Left cardiac atrium (tissue), 4 donors: ENCODE measurements at regions not wholly inside any gene's neighbourhood (a gene's known extent, or its start where the extent isn't known, plus 50 kb on each side); places are given as distances from the start of the nearest gene placed in this dataset.

Experiments used
- ATAC-seq, 2 donors: fragments of 200-7000 bp; cut with Tn5 transposase; one replicate each; pipeline ENCODE4 v1.9.1; 2020; ENCODE audit warnings: mild to moderate bottlenecking in 2 of 2, moderate library complexity in 2 of 2
- DNase-seq: peaks from one replicate; pipeline ENCODE4 v3.0.0-alpha.2; 2020
- intact Hi-C, 2 donors: fragments of 100-400 bp; cut with DNase I; formaldehyde crosslinking; loops; one replicate each; pipeline versions ENCODE4 v1.14.1 to v1.15.1; 2022 to 2023
- donor health status: DM: no; HTN: yes; CAD: no.
- donor health status: DM: no; HTN: yes; CAD: no; lungs with severe emphysema.
- donor health status: DM: yes; HTN: yes; CAD: no.
- donor health status: Dilated cardiomyopathy.

DNA sequence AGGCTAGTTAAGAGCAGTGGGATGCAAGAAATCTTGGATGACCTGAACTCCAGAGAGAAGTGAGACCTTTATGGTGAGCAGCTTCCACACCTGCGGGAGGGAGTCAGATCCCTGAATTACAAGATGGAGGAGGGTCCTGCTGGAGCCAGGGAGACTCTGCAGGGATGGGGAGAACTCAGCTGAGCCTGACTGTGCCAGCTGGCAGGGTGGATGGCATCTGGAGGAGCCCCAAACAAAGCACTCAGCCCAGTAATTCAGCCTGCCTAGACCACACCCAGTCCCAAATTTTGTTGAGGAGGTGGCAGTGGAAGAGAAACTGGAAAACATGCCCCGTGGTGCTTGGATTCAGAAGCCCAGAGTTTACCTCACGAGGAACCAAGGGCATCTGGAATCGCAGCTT is 208.2 kb downstream of the WDR11 start:
- no peak for DNase-seq
- intact Hi-C loops, result no loop called here
- ATAC-seq, result no peak

DNA sequence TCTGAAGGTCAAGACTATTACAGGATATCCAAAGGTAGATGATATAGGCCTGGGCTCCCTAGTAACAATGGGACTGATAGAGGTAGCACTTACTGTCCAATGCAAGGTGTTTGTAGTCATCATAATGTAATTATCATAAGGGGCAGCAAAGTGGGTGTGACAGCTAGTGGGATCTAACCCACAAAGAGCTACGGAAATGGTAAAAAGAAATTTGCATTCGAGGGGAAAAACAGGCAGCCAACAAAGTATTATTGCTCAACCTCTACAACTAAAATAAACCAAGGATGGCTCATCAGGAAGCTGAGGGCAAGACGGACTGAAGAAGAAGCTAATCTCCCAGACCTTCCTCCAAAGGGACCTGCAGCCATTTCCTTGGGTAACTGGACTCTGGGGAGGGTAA is 211.0 kb downstream of the WDR11 start:
- no peak for DNase-seq
- no peak for ATAC-seq
- intact Hi-C loops, result no loop called here

DNA sequence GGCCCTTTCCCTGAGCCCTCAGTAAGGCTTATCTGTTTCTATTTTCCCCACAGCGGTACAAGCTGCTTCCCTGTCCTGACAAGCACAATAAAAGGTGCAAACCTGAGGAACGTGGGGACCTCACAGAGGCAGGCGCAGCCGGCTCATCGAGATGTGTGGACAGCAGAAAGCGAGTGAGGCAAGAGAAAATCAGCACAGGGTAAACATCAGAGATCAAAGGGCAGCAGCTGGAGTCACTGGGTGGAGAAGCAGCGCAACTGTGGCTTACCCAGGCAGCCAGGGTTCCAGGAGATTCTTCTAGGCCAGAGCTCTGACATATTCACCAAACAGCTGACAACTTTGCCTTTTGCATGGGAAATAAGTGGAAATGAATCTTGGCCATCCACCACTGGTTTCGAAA is 212.6 kb downstream of the WDR11 start:
- intact Hi-C loops, result no loop called here
- ATAC-seq (no peak), DNase-seq (no peak)

DNA sequence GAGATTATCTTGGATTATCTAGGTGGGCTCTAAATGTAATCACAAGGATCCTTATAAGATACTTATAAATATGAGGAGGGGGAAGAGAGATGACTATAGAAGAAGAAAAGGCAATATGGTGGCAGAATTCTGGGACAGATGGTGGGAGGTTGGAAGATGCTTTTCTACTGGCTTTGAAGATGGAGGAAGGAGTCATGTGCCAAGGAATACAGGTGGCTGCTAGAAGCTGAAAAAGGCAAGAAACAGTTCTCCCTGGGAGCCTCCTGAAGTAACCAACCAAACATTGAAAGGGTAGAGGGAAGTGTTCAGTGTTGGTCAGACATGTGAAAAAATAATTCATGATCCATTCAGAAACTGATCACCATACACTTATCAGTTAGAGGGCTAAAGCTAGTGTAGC is 213.3 kb downstream of the WDR11 start:
- intact Hi-C loops, result no loop called here
- no peak for ATAC-seq
- DNase-seq, result no peak

DNA sequence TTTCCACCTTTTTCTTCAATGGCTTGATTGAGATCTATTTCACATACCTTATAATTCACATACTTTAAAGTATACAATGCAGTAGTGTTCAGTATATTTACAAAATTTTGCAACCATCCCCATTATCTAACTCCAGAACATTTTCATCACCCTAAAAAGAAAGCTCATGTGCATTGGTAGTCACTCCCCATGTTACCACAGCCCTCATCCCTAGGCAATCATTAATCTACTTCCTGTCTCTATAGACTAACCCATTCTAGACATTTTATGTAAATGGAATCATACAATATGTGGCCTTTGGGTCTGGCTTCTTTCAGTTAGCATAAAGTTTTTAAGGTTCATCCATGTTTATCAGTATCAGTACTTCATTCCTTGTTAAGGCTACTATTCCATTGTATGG is 214.2 kb downstream of the WDR11 start:
- ATAC-seq, result no peak
- intact Hi-C loops, result no loop called here

DNA sequence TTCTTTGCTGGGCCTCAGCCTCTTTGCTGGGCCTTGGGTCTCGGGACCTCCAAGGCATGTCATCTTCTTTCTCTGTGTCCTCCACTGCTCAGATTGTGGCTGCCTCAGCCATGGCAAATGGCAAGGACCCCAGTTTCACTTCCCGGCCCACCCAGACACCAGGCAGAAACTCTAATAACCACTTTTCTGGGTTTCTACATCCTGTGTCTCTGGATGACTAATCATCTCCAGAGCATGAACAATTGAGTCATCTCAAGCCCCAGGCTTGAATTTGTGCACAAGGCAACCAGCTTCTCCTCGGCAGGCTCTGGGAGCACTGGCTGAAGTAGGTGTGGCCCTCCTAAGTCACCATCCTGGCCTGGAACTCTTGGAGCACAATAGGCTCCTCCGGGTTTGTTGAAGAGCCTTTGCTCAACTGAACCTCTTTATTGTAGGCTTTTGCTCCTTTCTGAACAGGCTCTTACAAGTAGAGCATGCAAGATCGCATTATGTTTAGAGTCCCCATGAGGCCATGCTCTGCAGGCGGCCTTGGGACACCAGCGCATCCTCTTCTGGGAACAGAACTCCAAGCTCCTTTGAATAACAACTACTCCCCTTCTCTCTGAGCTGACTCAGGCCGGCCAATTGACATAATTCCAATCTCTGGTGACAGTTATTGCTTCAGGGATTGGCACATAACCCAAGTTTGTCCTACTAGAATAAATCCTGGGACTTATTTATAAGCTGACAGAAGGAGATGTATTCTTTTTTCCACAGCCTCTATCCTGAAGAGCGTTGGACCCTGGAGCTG is 218.1 kb downstream of the WDR11 start:
- intact Hi-C loops, result no loop called here
- DNase-seq (no peak), ATAC-seq (peak in 1 of 2 donors; percentile 49)

More for the DNA sequence above, 214.2 kb downstream of the WDR11 start:
- DNase-seq, result no peak

DNA sequence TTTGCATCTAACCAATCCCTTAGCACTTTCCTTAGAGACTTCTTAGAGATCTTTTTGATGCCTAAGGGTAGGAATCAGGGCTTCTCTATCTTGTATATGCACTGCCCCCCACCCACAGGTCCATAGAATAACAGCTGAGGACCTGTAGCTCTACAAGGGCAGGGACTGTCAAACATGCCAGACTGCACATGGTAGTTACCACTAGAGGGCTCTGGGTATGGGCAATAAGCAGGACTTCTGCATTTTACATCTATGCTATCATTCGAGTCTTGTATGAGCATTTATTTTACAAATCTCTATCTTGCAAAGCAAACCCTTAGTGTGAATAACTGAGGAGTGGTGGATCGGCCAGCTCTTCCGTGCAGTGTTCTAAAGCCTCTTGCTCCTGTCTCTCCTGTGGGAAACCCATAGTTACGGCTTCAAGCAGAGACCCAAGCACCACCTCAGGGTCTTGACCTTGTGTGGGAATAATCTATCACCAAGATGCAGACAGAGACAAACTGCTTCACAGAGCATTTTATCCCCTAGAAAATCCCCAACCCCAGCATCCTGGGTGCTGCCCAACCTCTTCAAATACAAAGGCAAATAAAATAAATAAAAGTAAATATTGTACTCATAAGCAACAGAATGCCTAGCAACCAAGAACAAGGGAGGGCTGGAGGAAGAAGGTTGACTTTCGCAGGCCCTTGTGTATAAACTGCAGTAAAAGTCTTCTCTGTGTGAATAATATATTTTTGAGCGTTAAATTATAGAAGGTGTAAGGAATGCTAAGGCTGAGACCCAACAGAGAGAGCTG is 219.3 kb downstream of the WDR11 start:
- DNase-seq (no peak), ATAC-seq (no peak)
- intact Hi-C loops, result no loop called here

DNA sequence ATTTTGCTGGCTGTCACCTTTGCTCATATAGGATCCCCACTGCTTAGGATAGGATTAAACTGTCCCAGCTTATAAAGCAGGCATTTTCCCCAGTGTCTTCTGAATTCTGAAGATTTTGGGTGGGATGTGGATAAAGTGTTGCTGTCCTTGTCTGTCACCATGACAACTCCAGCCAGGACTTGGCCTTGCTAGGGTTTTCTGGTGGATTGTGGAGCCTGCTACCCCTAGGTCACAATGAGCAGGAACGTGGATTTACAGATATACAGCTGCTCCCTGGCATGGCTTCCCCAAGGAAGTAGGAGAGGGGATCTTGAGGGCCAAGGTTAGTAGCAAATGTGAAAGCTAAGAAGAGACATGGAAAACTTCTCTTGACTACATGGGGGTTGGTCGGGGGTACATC is 220.7 kb downstream of the WDR11 start:
- DNase-seq, result no peak
- intact Hi-C loops, result no loop called here
- no peak for ATAC-seq

DNA sequence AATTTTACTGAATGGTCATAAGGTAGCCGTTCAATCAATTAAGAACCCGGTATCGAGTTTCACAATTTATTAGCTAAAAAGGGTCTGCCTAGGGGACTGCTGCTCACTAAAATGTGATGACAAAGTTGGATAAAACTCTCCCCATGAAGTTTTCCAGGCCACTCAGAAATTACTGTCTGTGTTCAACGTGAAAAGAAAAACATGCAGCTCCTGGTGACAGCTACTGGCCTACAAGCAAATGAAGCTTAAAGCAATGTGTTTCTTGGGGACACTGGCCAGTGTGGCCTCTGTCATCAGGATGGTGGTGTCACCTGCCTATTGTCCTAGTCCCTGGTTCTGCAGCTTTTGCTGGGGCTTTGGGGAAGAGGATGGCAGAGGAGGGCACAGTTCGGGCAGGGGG is 222.6 kb downstream of the WDR11 start:
- intact Hi-C loops, result no loop called here
- ATAC-seq (no peak), DNase-seq (no peak)

DNA sequence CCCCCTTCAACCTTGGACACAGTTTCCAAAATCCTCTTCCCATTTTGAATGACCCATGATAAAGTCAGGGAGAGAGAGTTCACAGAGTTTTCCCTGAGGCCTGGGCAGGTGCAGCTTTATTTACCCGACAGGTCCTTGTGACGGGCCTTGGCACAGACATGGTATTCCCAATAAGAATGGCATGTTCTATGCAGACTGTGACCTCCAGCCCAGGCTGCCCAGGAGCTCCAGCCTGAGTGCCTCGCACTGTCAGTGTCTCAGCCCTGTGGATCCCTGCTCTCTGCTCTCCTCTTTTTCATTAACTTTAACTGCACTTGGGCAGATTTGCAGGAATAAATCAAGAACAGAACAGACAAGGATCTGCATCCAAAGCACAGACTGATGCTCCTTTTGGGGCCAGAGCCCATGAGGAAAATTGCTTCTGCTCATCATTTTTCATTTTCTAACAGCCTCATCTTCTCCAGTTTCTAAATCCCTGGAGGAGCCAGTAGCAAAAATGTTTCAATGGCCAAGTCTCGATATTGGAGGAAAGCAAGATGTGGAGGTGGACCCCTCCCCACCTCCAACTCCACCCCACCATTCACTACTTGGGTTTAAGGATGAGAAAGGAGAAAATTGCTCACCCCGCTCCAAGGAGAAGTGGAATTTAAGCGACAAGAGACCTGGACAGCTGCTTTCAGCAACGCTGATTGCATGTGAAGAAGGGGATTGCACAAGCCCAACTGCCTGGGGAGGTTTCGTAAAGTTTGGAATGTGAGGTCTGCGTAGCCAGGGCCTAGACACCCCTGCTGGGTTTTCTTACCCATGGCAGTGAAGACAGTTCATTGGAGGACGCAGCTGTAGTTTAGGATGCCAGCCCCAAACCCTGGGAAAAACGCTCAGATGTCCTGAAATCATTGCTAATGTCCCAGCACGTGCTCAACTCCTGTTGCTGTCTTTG is 225.9 kb downstream of the WDR11 start:
- ATAC-seq (peak; percentile 78 to 87), DNase-seq (peak; percentile 36)
- intact Hi-C loops, result no loop called here

DNA sequence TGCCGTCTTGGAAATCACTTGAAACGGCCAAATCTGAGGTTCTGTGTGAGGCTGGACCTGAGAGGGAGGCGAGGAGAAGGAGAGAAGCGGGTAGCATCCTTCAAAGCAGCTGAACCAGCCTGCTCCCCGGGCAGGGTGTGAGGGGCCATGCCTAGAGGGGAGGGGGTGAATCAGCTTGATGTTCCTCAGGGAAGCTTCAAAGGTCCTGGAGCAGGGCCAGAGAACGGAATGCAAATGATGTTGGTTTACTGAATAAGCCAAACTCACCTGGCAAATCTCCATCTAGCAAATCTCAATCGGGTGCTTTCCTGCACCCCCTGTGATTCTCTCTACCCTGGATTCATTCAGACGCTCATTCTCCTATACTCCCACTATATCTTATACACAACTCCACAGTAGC is 226.9 kb downstream of the WDR11 start:
- no peak for DNase-seq
- intact Hi-C loops, result no loop called here
- ATAC-seq, result peak in 1 of 2 donors; percentile 9

DNA sequence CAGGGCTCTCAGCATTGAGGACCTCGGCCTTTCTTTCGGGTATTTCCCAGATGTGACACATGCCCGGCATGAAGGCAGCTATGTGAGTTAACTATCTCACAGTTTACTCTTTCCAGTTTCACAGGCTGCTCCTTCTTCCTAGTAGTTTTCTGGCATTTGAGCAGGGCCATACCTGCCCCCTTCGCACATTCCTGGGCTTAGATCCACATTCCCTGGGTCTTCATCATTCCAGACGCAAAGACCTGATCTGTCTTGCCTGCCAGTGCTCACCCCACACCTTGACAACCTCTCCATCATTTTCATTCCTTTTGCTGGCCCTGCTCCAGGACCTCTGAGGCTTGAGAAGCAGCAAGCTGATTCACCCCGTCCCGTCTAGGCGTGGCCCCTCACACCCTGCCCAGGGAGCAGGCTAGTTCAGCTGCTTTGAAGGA is 227.5 kb downstream of the WDR11 start:
- intact Hi-C loops, result no loop called here
- DNase-seq (no peak), ATAC-seq (peak in 1 of 2 donors; percentile 81)

DNA sequence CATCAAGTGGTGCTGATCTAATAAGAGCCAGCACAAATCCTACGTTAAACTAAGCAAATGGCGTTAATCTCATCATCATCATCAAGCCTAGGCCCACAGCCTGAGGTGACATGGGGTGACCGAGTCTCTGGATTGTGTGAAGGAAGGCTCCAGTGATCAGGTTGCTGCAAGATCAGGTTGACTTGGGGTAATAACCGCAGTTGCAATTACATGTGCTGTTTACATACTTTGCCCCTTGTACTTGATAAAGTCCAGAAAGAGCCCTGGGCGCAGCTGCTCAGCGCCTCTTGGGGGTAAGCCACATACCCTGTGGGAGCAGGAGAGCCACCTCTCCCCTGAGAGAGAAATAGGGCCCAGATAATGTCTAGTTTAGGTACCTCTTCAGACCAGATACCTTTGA is 228.1 kb downstream of the WDR11 start:
- intact Hi-C loops, result no loop called here
- ATAC-seq, result no peak
- DNase-seq, result no peak

DNA sequence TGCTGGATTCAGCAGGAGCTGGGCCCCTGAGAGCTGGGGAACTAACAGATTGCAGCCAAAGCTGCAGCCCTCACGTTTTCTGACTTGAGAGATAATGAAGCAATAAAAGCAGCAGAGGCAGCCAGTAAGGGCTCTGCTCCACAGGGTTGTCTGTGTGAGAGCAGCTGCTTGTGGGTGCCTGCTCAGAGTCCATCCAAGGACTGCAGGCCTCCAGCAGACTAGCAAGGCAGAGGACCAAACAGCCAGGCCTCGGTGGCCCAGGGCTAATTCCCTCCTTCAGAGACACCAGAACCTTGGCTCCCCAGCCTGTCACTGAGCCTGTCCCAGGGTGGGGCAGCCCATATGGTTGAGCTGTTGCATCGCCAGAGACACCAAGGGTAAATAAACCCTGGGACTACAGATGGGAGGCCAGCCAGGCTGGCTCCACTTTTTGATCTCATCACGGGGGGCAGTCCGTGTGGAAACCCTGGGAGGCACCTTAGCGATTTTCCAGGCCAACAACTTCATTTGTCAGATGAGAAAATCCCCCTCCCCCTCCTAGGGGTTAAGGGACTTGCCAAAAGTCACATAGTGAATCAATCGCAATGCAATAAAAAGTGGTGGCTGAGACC is 229.2 kb downstream of the WDR11 start:
- ATAC-seq, result peak; percentile 21 to 53
- intact Hi-C loops, result no loop called here
- DNase-seq, result no peak

DNA sequence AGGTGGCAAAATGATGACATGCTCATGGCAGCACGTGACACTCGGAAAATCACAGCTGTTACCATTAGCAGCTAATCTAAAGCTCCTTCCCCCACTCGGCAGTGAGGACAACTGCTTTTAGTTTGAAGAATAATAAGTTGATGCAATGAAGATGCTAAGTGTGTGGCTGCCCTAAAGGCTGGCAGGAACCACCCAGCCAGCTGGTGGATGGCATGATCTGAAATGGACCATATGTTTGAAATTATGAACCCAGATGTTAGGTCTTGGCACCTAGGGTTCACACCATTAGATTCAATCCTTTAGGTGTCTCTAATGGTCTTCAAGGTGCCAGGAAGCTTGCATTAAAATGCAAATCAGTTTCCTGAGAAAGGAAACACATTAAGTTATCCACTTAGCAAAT is 230.1 kb downstream of the WDR11 start:
- no peak for ATAC-seq
- intact Hi-C loops, result no loop called here
- DNase-seq, result no peak

DNA sequence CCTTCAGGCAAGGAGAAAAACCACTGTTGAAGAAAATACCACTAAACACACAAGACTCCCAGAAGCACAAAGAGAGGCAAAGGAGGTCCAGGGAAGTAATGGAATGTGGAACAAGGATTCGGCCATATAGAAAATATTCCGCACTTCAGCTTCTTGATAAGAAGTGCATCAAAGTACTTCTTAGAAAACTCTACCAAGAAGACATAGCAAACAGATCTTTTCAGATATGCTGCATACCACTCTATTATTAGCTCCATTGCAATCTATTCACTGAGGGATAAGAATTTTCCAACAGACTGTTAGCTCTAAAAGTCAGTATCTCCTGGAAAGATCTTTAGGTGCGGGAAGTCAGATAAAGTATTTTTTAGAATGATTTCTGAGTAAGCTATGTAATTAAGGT is 231.8 kb downstream of the WDR11 start:
- DNase-seq (no peak), ATAC-seq (no peak)
- intact Hi-C loops, result no loop called here

DNA sequence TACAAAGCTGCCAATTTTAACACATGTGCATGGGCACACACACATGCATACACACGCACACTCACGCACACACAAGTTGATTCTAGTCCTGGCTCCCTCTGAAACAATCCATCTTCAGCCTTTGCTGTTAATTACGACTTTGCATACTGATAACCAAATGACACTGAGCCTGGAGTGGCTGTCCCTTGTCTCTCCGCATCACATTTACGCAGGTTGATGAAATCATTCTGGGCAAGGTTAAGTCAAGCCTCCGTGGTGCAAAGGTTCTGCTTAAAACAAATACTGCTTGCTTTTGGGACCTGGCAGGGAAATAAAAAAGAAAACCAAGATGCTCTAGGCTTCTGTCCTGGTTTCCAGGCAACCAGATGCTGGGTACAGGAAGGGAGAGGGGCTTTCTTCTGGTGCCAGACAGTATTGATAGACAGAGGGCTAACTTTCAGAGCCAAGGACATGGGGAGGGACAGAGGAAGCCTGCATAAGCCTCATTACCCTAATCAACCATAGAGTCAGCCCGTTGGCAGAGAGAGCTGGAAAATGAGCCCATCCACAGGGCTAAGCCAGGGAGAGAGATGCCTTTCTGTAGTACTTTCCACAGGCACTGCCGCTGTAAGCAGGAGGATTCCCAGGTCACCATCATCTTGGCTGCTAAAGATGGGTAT is 233.0 kb downstream of the WDR11 start:
- ATAC-seq (no peak), DNase-seq (no peak)
- intact Hi-C loops, result no loop called here

DNA sequence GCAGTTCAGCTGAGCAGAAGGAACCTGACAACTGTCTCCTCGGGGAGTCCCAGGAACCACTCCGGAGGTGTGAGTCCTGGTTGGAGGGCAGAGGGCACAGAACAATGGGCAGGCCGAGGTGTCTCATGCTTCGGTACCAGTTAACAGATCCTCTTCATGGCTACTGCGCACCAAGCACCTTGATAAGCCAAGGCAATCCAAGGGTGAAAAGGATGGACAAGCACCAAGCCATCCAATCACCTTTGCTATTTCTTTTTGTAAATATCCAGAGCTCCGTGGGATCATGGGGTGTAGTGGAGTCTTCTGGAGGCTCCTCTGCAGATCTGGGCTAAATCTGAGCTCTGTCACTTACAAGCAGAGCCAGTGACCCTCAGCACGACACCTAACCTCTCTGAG is 233.5 kb downstream of the WDR11 start:
- ATAC-seq, result no peak
- no peak for DNase-seq
- intact Hi-C loops, result no loop called here

DNA sequence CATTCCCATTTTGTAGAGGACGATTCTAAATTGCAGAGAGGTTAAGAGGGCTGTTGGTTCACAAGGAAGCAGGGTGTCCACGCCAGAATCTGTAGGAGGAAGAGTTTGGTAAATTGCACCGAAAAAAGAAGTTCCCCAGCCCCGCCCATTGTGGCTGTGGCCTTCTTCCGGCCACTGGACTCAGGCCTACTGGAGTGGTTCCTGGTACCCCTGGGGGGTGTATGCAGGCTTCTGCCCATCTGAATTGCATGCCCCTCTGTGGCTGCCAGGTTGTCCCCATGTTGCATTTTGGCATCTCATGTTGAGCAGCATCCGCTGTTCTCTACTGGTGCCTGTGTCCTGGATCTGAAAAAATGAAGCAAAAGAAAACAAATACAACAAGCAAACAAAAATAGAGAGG is 234.2 kb downstream of the WDR11 start:
- ATAC-seq, result no peak
- intact Hi-C loops, result no loop called here

More for the DNA sequence above, 234.2 kb downstream of the WDR11 start:
- no peak for DNase-seq
